HG02870 (cell line): ENCODE measurements at regions not wholly inside any gene's neighbourhood (a gene's known extent, or its start where the extent isn't known, plus 50 kb on each side); places are given as distances from the start of the nearest gene placed in this dataset.

Experiments
- ATAC-seq: cut with Tn5 transposase; IDR thresholded peaks from one replicate; pipeline ENCODE4 v1.9.1; 2021; ENCODE audit warnings: mild to moderate bottlenecking, moderate library complexity; ENCODE audit not compliant: unreplicated experiment

GRCh38 chr7:11895337-11895736 is 63.3 kb upstream of the THSD7A start:
- ATAC-seq: no peak

- ATAC-seq: no peak
These were observed 64.7 kb upstream of the THSD7A start for GRCh38 chr7:11896663-11897062.

- ATAC-seq: no peak
These were observed 67.2 kb upstream of the THSD7A start for GRCh38 chr7:11899247-11899646.

- ATAC-seq: no peak
These were observed 78.3 kb upstream of the THSD7A start for GRCh38 chr7:11910253-11910652.

GRCh38 chr7:11911900-11912299 is 79.9 kb upstream of the THSD7A start:
- no peak for ATAC-seq

GRCh38 chr7:11914645-11915044 is 82.6 kb upstream of the THSD7A start:
- no peak for ATAC-seq

- ATAC-seq: no peak
These were observed 91.5 kb upstream of the THSD7A start for GRCh38 chr7:11923376-11923930.

GRCh38 chr7:11931307-11931706 is 99.3 kb upstream of the THSD7A start:
- ATAC-seq: no peak

- no peak for ATAC-seq
These were observed 102.8 kb upstream of the THSD7A start for GRCh38 chr7:11934796-11935195.

GRCh38 chr7:11935905-11936304 is 103.9 kb upstream of the THSD7A start:
- ATAC-seq: no peak

- no peak for ATAC-seq
These were observed 114.8 kb upstream of the THSD7A start for GRCh38 chr7:11946794-11947193.

- no peak for ATAC-seq
These were observed 118.3 kb upstream of the THSD7A start for GRCh38 chr7:11950281-11950680.

- ATAC-seq: no peak
These were observed 118.9 kb upstream of the THSD7A start for GRCh38 chr7:11950942-11951341.

- ATAC-seq: no peak
These were observed 119.9 kb upstream of the THSD7A start for GRCh38 chr7:11951909-11952308.

- no peak for ATAC-seq
These were observed 121.0 kb upstream of the THSD7A start for GRCh38 chr7:11952972-11953371.

- no peak for ATAC-seq
These were observed 125.0 kb upstream of the THSD7A start for GRCh38 chr7:11956991-11957390.

- no peak for ATAC-seq
These were observed 126.0 kb upstream of the THSD7A start for GRCh38 chr7:11957956-11958355.

- ATAC-seq: no peak
These were observed 127.1 kb upstream of the THSD7A start for GRCh38 chr7:11959121-11959520.

- no peak for ATAC-seq
These were observed 128.6 kb upstream of the THSD7A start for GRCh38 chr7:11960621-11961020.

GRCh38 chr7:11969643-11970042 is 137.6 kb upstream of the THSD7A start:
- ATAC-seq: no peak

- no peak for ATAC-seq
These were observed 138.1 kb upstream of the THSD7A start for GRCh38 chr7:11970132-11970531.

- ATAC-seq: no peak
These were observed 153.4 kb upstream of the THSD7A start for GRCh38 chr7:11985376-11985775.

GRCh38 chr7:11985971-11986370 is 154.0 kb upstream of the THSD7A start:
- ATAC-seq: no peak

GRCh38 chr7:11988186-11988585 is 156.2 kb upstream of the THSD7A start:
- ATAC-seq: no peak
